Memory B cell (primary cell): ENCODE measurements at regions not wholly inside any gene's neighbourhood (a gene's known extent, or its start where the extent isn't known, plus 50 kb on each side); places are given as distances from the start of the nearest gene placed in this dataset.
"Not testable (repeated sequence)": the region's sequence is repeated elsewhere in the genome, so short reads cannot be mapped to it uniquely, and the experiment has no call there.

Experiments used
- ATAC-seq: fragments of 150-1000 bp; cut with Tn5 transposase; 2 replicates; pipeline ENCODE4 v1.10.0; 2021; ENCODE audit warnings: low read depth, mild to moderate bottlenecking, moderate library complexity
- DNase-seq, 2 donors: peaks; one replicate each; pipeline ENCODE4 v3.0.0; 2022; ENCODE audit warnings: low spot score in 2 of 2
- H3K27ac Mint-ChIP-seq: one replicate; pipeline ENCODE4 v1.8.0; 2022; ENCODE audit warnings: mild to moderate bottlenecking, moderate library complexity, mixed read lengths
- H3K27me3 Mint-ChIP-seq: one replicate; pipeline ENCODE4 v1.8.0; 2022; ENCODE audit warnings: mixed read lengths
- H3K36me3 Mint-ChIP-seq: one replicate; pipeline ENCODE4 v1.8.0; 2022; ENCODE audit warnings: mild to moderate bottlenecking, mixed read lengths
- H3K4me1 Mint-ChIP-seq: one replicate; pipeline ENCODE4 v1.8.0; 2022; ENCODE audit warnings: mixed read lengths
- H3K4me3 Mint-ChIP-seq: one replicate; pipeline ENCODE4 v1.8.0; 2022; ENCODE audit warnings: mild to moderate bottlenecking, moderate library complexity, mixed read lengths
- H3K9me3 Mint-ChIP-seq: one replicate; pipeline ENCODE4 v1.8.0; 2022; ENCODE audit warnings: mixed read lengths

DNA sequence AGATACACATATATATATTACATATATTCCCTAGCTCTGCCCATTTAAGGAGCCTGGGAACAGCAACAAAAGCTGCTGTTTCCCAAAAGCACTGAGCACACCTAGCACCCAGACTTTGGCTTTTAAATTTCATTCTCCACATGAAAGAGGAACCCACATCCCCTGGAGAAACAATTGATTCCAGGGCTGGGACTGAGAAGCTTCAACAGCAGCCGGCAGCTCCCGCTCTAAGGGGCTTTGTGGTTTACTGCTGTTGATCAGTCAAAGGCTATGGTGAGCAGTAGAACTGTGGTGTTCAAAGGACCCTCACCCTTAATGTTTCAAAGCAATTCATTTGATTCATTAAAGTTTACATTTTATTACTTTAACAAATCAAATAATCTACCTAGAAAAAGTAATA is 83.3 kb upstream of the SLC66A3 start:
- H3K4me3 Mint-ChIP-seq: no peak overlapping the region

DNA sequence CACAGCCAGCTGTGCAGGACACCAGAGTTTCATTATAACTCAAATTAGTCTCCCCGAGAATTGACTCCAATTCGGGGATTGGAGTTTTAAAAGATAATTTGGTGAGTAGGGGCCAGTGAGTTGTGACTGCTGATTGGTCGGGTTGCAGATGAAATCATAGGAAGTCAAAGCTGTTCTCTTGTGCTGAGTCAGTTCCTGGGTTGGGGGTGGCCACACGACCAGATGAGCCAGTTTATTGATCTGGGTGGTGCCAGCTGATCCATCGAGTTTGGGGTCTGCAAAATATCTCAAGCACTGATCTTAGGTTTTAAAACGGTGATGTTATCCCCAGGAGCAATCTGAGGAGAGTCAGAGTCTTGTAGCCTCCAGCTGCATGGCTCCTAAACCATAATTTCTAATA is 82.7 kb upstream of the SLC66A3 start:
- Mint-ChIP-seq H3K27me3 (peaks cover 20% of the 10 kb centered on the region), H3K36me3 (no peaks in the 10 kb centered on the region), H3K4me3 (no peak overlapping the region), H3K9me3 (no peaks in the 10 kb centered on the region), H3K27ac (no peak overlapping the region), H3K4me1 (peaks cover 2% of the 10 kb centered on the region)
- ATAC-seq (no peak), DNase-seq (no peak)

More for the DNA sequence above, 83.3 kb upstream of the SLC66A3 start:
- ATAC-seq (no peak), DNase-seq (no peak)
- H3K36me3 Mint-ChIP-seq: no peaks in the 10 kb centered on the region
- peaks cover 2% of the 10 kb centered on the region for H3K4me1 Mint-ChIP-seq
- H3K27ac Mint-ChIP-seq: no peak overlapping the region
- no peaks in the 10 kb centered on the region for H3K9me3 Mint-ChIP-seq
- peaks cover 20% of the 10 kb centered on the region for H3K27me3 Mint-ChIP-seq

DNA sequence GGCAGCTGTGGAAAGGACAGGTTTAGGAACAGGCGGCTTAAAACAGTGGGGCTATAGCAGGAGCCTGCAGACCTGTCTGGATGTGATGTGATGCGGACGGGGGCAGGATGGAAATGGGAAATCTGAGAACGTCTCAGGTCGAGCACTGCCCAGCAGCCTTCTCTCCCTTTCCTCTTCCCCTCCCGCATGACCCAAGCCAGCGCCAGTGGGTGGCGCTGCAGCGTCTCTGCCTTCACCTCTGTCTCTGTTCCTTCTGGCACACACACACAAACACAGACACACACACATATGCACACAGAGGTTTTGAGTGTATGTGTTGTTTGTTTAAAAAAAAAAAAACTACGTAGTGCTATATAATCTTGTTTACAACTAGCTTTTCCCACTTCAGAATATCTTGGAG is 82.0 kb upstream of the SLC66A3 start:
- H3K36me3 Mint-ChIP-seq: no peaks in the 10 kb centered on the region
- peaks cover 4% of the 10 kb centered on the region for H3K9me3 Mint-ChIP-seq
- DNase-seq (no peak), ATAC-seq (no peak)
- H3K4me3 Mint-ChIP-seq: no peak overlapping the region
- H3K27ac Mint-ChIP-seq: no peak overlapping the region
- H3K27me3 Mint-ChIP-seq: peaks cover 21% of the 10 kb centered on the region
- H3K4me1 Mint-ChIP-seq: peaks cover 2% of the 10 kb centered on the region

DNA sequence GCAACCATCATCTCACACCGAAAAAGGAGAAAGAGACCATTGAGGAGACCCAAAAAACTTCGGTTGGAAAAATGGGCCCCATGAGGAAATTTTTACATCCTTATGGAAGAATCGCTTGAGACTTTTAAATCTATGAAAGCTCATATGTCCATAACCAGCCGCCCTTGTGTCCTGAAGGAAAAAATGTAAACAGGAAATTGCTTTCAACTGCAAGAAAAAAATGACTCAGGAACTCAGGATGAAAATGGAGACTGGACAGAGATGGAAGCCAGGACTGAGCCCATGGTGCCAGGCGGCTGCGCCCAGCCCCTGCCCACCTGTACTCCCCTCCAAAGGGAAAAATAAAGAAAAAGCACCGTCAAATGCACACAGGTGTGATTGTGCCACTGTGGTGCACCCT is 81.5 kb upstream of the SLC66A3 start:
- H3K36me3 Mint-ChIP-seq: no peaks in the 10 kb centered on the region
- no peak for ATAC-seq
- no peak overlapping the region for H3K27ac Mint-ChIP-seq
- H3K27me3 Mint-ChIP-seq: peaks cover 18% of the 10 kb centered on the region
- peaks cover 2% of the 10 kb centered on the region for H3K4me1 Mint-ChIP-seq
- no peak overlapping the region for H3K4me3 Mint-ChIP-seq
- H3K9me3 Mint-ChIP-seq: peaks cover 4% of the 10 kb centered on the region
- no peak for DNase-seq

DNA sequence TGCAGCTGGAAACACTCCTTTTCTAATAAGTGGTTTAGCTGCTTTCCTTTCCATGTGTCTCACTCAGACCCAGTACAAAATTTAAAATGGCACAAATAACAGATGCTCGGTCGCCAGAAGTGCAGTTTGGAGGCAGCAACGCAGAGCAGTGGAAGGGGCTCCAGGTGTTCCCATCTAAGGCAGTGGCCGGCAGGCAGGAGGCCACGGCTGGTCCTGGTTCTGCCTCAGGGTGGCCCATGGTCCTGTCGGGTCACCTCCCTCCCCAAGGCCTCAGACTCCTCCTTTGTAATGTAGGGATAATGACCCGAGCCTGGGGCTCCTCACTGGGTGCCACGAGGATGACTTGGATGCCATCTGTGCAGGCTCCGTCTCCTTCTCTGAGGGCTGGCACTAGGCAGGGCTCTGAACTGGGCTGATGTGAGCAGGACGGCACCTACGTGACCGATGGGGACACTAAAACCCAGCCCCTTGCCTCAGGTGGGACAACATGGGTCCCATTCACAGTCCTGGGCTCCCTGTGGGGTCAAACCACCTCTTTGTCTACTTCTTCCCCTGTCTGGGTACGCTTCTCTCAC is 80.9 kb upstream of the SLC66A3 start:
- H3K9me3 Mint-ChIP-seq: peaks cover 4% of the 10 kb centered on the region
- no peaks in the 10 kb centered on the region for H3K36me3 Mint-ChIP-seq
- no peak overlapping the region for H3K4me3 Mint-ChIP-seq
- H3K4me1 Mint-ChIP-seq: peaks cover 2% of the 10 kb centered on the region
- H3K27ac Mint-ChIP-seq: no peak overlapping the region
- DNase-seq (no peak), ATAC-seq (no peak)
- peaks cover 18% of the 10 kb centered on the region for H3K27me3 Mint-ChIP-seq

DNA sequence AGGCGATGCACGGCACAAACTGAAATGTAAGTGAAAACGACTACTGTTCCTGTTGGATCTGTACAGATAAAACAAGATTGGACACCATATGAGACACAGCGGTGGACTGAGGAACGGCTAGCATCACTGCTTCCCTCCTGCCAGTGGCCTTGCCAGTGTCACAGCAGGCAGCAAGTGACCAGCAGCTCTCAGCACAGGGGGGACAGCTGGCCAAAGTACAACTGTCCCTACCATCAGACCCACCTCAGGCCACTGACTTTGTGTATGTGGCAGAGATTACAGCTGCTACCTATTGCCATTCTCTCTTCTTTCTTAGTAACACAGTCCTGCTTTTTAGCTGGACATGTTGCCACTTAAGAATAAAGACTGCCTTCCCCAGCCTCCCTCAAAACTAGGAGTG is 80.0 kb upstream of the SLC66A3 start:
- ATAC-seq (no peak), DNase-seq (no peak)
- H3K4me3 Mint-ChIP-seq: no peak overlapping the region
- H3K36me3 Mint-ChIP-seq: no peaks in the 10 kb centered on the region
- peaks cover 2% of the 10 kb centered on the region for H3K4me1 Mint-ChIP-seq
- peaks cover 4% of the 10 kb centered on the region for H3K9me3 Mint-ChIP-seq
- H3K27me3 Mint-ChIP-seq: peaks cover 17% of the 10 kb centered on the region
- H3K27ac Mint-ChIP-seq: no peak overlapping the region

DNA sequence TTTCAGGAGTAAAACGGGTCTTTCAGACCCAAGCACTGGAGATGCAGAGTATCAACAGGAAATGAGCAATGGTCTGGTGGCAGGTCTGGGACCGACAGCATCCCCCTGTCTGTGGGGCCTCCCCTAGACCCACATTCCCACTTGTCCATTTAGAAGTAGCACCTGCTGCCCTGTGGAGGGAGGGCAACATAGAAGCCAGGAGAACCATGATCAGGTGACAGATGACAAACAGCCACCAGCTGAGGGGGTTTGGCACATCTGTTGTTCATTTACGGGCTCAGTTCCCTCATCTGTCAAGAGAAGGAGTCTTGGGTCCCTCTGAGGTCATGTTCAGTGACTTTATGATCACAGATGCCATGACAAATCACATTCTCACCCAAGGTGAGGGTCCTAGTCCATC is 77.9 kb upstream of the SLC66A3 start:
- no peak overlapping the region for H3K4me3 Mint-ChIP-seq
- H3K27me3 Mint-ChIP-seq: peaks cover 12% of the 10 kb centered on the region
- H3K9me3 Mint-ChIP-seq: peaks cover 4% of the 10 kb centered on the region
- ATAC-seq: no peak
- H3K27ac Mint-ChIP-seq: no peak overlapping the region
- no peaks in the 10 kb centered on the region for H3K4me1 Mint-ChIP-seq
- no peaks in the 10 kb centered on the region for H3K36me3 Mint-ChIP-seq
- no peak for DNase-seq

DNA sequence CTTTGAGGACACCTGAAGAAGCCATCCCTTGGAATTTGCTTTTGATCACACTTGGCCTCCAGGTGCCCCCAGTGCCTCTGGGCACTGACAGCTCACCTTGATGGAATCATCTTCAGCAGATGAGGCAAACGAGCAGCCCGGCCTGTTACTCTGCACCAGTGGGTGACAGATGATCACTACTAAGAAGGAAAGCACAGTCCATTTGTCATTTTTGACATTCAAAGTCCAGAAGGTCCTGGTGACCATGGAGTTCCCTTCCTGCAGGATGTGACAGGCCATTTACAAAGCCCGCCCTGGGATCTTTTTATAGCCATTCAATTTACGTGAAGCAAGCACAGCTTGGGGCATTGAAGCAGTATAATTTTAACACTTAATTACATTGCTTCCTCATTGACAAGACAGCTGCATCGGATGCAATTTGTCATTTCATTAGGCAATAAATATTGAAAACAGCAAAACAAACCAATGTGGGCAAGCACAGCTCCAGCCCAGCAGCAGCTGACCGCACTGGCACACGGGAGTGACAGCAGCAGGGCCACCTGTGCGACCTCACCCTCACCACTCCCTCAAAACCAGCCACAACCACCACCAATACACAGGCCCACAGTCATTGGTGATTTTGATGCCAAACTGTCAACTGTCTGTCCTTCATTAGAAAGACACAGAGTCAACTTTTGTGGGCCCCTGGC is 76.0 kb upstream of the SLC66A3 start:
- H3K4me3 Mint-ChIP-seq: no peak overlapping the region
- H3K36me3 Mint-ChIP-seq: no peaks in the 10 kb centered on the region
- no peak for DNase-seq
- H3K27ac Mint-ChIP-seq: no peak overlapping the region
- ATAC-seq: no peak
- H3K4me1 Mint-ChIP-seq: no peaks in the 10 kb centered on the region
- H3K9me3 Mint-ChIP-seq: peaks cover 4% of the 10 kb centered on the region
- H3K27me3 Mint-ChIP-seq: peaks cover 13% of the 10 kb centered on the region

DNA sequence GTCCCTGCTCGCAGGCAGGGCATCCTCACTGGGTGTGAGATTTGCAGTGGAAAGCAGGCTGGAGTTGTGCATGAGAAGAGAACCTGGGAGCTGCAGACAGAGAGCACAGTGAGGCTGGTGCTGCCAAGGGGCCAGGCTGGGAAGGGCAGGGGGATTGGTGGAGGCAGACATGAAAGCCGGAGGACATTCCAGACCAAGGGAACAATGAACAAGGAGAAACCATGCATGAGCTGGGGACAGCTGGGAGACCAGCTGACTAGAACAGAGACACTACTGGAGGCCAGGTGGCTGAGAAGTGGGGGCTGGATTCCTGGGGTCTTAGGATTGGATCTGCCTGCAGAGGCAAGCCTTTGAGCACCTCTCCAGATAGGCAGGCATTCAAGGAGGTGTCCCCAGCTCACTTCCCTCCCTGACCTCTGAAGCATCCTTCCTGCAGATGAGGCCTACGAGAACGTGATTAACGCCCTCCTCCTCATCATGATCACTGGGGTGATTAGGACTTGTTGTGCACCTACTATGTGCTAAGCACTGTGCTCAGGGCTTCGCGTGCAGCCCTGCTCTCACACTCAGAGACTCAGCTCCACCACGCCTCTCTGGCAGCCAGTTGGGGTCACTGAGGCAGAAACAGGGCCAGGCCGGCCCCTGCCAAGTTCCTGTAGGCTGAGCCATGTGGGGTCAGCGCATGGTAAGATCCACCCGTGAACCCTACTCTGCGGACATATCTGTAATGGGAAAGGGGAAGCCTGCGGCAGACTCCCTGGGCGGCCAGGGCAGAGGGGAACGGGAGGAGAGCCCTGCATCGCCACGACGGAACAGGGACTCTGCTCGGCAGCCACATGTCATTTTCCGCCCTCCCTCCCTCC is 74.8 kb upstream of the SLC66A3 start:
- H3K4me1 Mint-ChIP-seq: no peaks in the 10 kb centered on the region
- H3K27ac Mint-ChIP-seq: no peak overlapping the region
- no peak for DNase-seq
- H3K9me3 Mint-ChIP-seq: peaks cover 4% of the 10 kb centered on the region
- ATAC-seq: no peak
- peaks cover 15% of the 10 kb centered on the region for H3K27me3 Mint-ChIP-seq
- no peaks in the 10 kb centered on the region for H3K36me3 Mint-ChIP-seq
- H3K4me3 Mint-ChIP-seq: no peak overlapping the region

DNA sequence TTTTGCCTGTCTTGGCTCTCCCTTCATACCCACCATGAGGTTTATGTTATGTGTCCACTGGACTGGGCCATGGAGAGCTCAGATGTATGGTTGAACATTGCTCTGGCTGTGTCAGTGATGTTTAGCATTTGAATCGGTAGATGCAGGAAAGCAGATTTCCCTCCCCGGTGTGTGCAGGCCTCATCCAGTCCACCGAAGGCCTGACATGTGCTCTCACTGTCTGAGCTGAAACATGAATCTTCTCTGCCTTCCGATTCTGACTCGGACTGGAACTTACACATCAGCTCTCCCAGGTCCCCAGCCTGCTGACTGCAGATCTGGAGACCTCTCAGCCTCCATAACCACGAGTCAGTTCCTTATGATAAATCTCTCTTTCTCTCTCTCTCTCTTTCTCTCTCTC is 72.4 kb upstream of the SLC66A3 start:
- DNase-seq (no peak), ATAC-seq (no peak)
- H3K4me1 Mint-ChIP-seq: no peaks in the 10 kb centered on the region
- H3K36me3 Mint-ChIP-seq: no peaks in the 10 kb centered on the region
- peaks cover 4% of the 10 kb centered on the region for H3K9me3 Mint-ChIP-seq
- H3K4me3 Mint-ChIP-seq: no peak overlapping the region
- H3K27ac Mint-ChIP-seq: no peak overlapping the region
- peaks cover 16% of the 10 kb centered on the region for H3K27me3 Mint-ChIP-seq

DNA sequence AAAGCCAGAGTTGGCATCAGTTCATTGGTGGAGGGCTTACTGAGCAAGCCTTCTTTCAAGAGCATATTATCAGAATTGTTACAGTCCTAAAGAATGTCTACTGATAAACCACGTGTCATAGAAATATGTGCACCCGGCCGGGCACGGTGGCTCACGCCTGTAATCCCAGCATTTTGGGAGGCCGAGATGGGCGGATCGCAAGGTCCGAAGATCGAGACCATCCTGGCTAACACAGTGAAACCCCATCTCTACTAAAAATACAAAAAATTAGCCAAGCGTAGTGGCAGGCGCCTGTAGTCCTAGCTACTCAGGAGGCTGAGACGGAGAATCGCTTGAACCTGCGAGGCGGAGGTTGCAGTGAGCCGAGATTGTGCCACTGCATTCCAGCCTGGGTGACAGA is 66.4 kb upstream of the SLC66A3 start:
- H3K27ac Mint-ChIP-seq, H3K36me3 Mint-ChIP-seq, ATAC-seq, H3K27me3 Mint-ChIP-seq, H3K9me3 Mint-ChIP-seq, H3K4me3 Mint-ChIP-seq, H3K4me1 Mint-ChIP-seq, DNase-seq: not testable (repeated sequence)

DNA sequence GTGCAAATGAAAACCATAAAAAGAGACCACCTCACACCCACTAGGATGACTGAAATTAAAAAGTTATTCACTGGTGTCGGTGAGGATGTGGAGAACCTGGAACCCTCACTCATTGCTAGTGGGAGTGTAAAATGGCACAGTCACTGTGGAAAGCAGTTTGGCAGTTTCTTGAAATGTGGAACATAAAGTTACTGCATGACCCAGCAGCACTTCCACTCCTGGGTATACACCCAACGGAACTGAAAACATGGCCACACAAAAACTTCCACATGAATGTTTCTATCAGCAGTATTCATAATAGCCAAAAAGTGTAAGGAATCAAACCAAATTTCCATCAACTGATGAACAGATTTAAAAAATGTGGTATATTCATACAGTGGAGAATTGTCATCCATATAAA is 65.1 kb upstream of the SLC66A3 start:
- H3K27me3 Mint-ChIP-seq: peaks cover 7% of the 10 kb centered on the region
- no peaks in the 10 kb centered on the region for H3K36me3 Mint-ChIP-seq
- H3K4me1 Mint-ChIP-seq: no peaks in the 10 kb centered on the region
- no peak overlapping the region for H3K4me3 Mint-ChIP-seq
- no peak overlapping the region for H3K27ac Mint-ChIP-seq
- no peaks in the 10 kb centered on the region for H3K9me3 Mint-ChIP-seq
- DNase-seq: no peak
- no peak for ATAC-seq

DNA sequence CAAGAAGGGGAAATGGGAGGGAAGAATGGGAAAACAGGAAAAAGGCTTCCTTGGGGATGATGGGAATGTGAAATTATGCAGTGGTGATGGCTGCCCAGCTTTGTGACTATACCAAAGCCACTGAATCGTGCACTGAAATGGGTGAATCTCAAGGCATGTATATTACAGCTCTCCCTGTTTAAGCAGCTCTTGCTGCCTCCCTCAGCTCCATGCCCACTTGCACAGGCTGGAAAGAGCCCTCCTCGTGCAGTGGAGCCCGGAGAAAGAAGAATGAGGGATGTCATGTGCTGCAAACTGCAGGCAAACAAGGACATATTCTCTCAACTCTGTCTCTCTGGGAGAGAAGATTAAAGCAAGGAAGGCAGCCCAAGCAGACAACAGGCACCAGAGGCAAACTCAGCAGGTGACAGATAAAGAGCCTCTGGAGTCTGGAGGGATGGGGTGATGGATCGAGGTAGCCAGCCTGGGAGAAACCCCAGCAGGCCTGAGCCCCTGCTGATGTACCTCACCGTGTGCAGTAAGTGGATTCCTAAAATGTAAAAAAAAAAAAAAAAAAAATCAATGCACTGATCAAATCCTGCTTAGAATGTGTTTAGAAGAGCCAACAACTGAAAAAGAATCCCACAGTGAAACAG is 62.4 kb upstream of the SLC66A3 start:
- Mint-ChIP-seq H3K4me1 (no peaks in the 10 kb centered on the region), H3K9me3 (no peaks in the 10 kb centered on the region), H3K4me3 (no peak overlapping the region), H3K27ac (no peak overlapping the region), H3K36me3 (no peaks in the 10 kb centered on the region), H3K27me3 (peaks cover 6% of the 10 kb centered on the region)
- ATAC-seq (no peak), DNase-seq (no peak)

DNA sequence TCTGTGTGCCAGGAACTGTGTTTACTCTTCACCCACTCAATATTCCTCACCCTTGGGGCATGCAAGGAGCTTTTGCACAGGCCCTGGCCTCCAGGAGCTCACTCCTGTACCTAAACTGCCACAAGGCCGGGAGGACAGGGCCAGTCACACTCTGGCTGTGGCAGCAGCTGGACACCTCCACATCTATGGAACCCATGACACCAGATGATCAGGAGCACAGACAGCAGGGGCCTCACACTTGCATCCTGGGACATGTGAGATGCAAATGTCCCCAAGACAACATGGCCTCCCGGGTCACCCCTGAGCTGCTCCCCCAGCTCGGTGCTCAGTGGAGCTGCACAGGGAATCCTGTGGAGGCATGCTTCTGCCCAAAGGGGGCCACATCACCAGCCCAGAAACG is 61.8 kb upstream of the SLC66A3 start:
- Mint-ChIP-seq H3K4me1 (no peaks in the 10 kb centered on the region), H3K9me3 (no peaks in the 10 kb centered on the region), H3K27ac (no peak overlapping the region), H3K27me3 (peaks cover 6% of the 10 kb centered on the region), H3K4me3 (no peak overlapping the region), H3K36me3 (no peaks in the 10 kb centered on the region)
- DNase-seq (no peak), ATAC-seq (no peak)
